Vagina (tissue), 2 donors: ENCODE measurements at regions not wholly inside any gene's neighbourhood (a gene's known extent, or its start where the extent isn't known, plus 50 kb on each side); places are given as distances from the start of the nearest gene placed in this dataset.

ENCODE experiments used
- POLR2A ChIP-seq, 2 donors: fragments of 450-650 bp; IDR thresholded peaks; one replicate each; pipeline ENCODE4 v1.6.1; 2017; ENCODE audit warnings: antibody characterized with exemption in 2 of 2, mild to moderate bottlenecking in 2 of 2, moderate library complexity in 2 of 2
- POLR2AphosphoS5 ChIP-seq, 2 donors: sonication (generic); formaldehyde crosslinking; IDR thresholded peaks; one replicate each; pipeline ENCODE4 v1.9.0; 2017; ENCODE audit warnings: antibody characterized with exemption in 2 of 2, mild to moderate bottlenecking in 2 of 2, low read depth in 1 of 2; ENCODE audit not compliant: insufficient read depth in 1 of 2
- TF ChIP-seq, protein P1 (sequence below), 3 experiments: fragments of 450-650 bp in 2 of 3; fragments of 200-600 bp in 1 of 3; sonication (generic) in 1 of 3; IDR thresholded peaks; one replicate each; pipeline ENCODE4 v1.5.1; 2017 to 2019; ENCODE audit warnings: antibody characterized with exemption in 3 of 3, mild to moderate bottlenecking in 2 of 3, moderate library complexity in 2 of 3

GRCh38 chr6:1055015-1055921 is 256.6 kb upstream of the FOXQ1 start:
- TF ChIP-seq, protein P1, sequence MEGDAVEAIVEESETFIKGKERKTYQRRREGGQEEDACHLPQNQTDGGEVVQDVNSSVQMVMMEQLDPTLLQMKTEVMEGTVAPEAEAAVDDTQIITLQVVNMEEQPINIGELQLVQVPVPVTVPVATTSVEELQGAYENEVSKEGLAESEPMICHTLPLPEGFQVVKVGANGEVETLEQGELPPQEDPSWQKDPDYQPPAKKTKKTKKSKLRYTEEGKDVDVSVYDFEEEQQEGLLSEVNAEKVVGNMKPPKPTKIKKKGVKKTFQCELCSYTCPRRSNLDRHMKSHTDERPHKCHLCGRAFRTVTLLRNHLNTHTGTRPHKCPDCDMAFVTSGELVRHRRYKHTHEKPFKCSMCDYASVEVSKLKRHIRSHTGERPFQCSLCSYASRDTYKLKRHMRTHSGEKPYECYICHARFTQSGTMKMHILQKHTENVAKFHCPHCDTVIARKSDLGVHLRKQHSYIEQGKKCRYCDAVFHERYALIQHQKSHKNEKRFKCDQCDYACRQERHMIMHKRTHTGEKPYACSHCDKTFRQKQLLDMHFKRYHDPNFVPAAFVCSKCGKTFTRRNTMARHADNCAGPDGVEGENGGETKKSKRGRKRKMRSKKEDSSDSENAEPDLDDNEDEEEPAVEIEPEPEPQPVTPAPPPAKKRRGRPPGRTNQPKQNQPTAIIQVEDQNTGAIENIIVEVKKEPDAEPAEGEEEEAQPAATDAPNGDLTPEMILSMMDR (IDR thresholded peaks at IDR 0.05) = no peak
- TF ChIP-seq POLR2A (IDR thresholded peaks at IDR 0.05) = no peak
- TF ChIP-seq POLR2AphosphoS5 (IDR thresholded peaks at IDR 0.05; ENCODE audit: insufficient read depth in 1 of 2, low read depth in 1 of 2) = no peak
